HL-60 (cell line): ENCODE measurements at regions not wholly inside any gene's neighbourhood (a gene's known extent, or its start where the extent isn't known, plus 50 kb on each side); places are given as distances from the start of the nearest gene placed in this dataset.

Experiments used
- CTCF ChIP-seq: IDR thresholded peaks from one replicate; pipeline ENCODE4 v1.5.1; 2011; ENCODE audit warnings: low read length, control low read depth, inconsistent platforms; ENCODE audit not compliant: insufficient read depth
- POLR2AphosphoS5 ChIP-seq: IDR thresholded peaks from 2 replicates; pipeline ENCODE4 v1.6.1; 2012; ENCODE audit warnings: low read depth
- REST ChIP-seq: IDR thresholded peaks from 2 replicates; pipeline ENCODE4 v1.6.1; 2012; ENCODE audit warnings: low read depth; ENCODE audit not compliant: insufficient replicate concordance

GRCh38 chr11:69587454-69588090, 53.4 kb upstream of the CCND1 start:
- TF ChIP-seq CTCF = no peak
- no peak for TF ChIP-seq POLR2AphosphoS5
- TF ChIP-seq REST = no peak
